ENCODE measurements at regions not wholly inside any gene's neighbourhood (a gene's known extent, or its start where the extent isn't known, plus 50 kb on each side); places are given as distances from the start of the nearest gene placed in this dataset.
"Not testable (repeated sequence)": the region's sequence is repeated elsewhere in the genome, so short reads cannot be mapped to it uniquely, and the experiment has no call there.

DNA sequence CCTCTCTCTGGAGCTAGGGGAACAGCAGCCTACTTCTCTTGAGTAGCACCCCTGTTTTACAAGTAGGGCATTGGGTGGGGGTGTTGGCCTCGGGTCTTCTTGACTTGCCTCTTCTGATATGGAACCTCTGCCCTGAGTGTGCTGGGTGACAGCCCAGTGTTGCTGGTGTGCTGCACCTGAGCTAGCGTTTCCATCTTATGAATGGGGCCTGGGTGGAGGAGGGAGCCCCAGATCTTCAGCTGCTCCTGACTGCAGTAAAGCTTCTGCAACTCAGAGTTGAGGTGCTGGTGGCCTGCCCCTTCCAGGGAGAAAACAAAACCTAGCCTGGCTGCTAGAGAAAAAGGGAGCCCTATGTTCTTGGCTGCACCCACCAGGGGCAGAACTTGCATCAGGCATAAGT, 202.5 kb upstream of the SHH start:
- DNase-seq = no peak

DNA sequence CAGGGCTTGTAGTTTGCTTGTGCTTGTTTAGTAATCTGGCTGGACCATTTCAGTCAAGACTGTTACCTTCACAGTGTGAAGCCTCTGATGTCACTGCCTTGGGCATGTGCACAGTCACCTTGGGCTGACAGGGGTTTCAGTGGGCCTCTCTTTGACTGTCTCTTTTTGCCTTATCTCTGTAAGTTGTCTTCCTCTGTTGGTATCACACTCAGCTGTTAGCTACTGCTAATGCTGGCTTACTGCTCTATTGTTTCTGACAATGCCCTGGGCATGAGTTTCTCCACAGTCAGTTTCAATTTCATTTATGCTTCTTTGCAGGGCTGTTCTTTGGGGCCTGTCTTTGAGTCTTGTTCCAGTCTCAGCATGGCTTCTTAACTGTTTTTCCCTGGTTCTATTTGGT, 201.9 kb upstream of the SHH start:
- DNase-seq = no peak

DNA sequence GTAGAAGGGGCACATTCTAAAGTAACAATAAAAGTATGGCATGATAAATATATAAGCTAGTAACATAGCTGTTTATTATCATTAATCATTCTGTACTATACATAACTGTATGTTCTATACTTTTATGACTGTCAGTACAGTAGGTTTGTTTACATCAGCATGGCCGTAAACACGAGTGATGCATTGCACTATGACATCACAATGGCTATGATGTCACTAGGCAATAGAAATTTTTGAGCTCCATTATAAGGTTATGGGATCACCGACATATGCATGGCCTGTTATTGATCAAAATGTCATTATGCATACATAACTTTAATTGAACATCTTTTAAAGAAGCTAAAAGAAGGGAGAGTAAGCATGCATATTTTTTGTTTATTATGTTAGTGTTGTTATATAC, 200.1 kb upstream of the SHH start:
- DNase-seq = no peak

DNA sequence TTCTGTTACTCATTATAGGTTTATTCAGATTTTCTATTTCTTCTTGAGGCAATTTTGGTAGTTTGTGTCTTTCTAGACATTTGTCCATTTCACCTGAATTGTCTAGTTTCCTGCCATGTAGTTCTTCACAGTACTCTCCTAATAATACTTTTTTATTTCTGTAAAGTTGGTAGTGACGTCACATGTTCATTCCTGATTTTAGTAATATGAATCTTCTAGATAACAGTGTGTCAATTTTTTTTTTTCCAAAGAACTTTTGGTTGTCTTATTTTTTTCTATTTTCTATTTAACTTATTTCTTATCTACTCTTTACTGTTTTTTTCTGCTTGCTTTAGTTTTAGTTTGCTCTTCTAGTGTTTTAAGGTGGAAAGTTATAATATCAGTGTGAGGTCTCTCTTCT, 197.3 kb upstream of the SHH start:
- no peak for DNase-seq

DNA sequence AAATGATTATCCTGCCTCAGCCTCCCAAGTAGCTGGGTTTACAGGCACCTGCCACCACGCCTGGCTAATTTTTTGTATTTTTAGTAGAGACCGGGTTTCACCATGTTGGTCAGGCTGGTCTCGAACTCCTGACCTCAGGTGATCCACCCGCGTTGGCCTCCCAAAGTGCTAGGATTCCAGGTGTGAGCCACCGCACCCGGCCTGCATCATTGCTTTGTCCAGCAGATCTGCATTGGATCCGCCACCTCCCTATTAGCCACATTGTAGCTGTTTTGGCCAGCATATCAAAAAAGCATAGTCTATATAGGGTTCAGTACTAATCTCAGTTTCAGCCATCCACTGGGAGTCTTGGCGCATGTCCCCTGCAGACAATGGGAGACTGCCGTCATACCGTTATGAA, 194.6 kb upstream of the SHH start:
- DNase-seq = not testable (repeated sequence)

DNA sequence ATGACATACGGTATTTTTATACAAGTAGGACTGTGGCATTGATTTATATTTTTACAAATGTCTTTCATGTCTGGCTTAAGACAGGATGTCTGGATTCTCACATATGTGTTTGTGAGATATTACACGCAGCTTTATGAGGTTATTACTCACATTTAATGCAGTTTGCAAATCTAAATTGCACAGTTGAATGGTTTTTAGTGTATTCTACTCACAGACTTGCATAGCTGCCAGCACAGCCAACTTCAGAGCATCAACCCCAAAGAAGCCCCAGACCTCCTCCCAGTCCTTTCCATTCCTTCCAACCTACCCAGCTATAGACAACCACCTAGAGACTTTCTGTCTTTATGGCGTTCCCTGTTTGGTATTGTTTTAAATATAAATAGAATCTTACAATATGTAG, 193.8 kb upstream of the SHH start:
- DNase-seq = no peak

DNA sequence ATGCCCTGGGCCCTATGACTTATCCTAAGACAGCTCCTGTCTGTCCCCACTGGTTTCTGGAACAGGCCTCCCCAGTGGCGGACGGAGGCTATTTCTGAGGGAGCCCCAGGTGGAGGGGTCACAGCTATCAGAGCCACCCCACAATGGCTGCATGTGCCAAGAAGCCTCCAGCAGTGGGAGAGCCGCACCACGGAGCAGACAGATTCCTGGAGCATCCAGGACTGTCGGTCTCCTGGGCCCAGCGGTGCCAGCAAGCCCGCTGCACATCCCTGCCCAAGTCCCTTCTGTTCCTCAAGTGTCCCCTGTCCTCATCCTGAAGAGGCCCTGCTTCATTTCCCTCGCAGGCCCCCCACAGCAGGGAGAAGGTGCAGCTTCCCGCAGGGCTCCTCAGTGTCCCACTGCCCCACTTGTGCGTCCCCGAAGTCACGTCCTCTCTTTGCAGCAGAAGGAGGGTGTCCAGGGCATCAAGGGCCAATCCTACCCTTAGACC, 193.0 kb upstream of the SHH start:
- no peak for DNase-seq

DNA sequence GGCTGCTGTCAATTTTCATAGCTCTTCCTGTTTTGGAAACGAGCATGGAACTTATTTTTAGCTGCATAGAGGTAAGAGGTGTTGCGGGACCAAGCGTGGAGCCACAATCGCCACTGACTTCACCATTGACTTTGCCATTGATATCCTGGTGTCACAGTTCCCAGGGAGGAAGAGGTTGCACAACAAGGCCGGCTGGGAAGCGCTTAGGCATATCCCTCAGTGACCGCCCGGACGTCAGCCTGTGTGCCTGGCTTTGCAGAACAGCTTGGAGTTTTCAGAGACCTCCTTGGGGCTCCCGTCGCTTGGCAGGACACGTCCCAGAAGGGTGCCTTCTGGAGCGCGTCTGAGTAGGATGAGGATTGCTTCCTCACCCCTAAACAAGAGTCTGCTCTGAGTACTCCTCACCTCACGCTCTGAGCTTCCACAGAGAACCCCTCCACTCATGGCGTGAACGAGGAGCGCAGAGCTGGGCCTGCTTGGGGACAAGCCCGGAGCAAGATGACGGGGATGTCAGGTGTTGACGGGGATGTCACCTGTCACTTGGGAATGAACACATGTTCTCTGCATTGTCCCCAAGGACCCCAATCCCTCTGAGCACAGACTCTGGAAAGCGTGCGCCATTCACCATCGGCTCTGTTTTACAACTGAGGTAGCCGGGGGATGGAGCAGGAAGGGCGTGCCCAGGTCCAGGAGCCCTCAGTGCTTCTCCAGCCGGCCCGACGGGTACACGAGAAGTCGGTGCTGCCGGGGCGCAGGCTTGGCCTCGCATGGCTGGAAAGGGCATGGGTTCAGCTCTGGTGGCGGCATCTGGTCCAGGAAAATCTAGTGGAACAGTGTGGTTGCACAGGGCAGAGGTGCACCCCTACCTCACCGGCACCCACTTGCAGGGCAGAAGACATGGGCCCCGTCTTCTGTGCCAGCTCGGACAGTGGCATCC, 192.3 kb upstream of the SHH start:
- DNase-seq = no peak

DNA sequence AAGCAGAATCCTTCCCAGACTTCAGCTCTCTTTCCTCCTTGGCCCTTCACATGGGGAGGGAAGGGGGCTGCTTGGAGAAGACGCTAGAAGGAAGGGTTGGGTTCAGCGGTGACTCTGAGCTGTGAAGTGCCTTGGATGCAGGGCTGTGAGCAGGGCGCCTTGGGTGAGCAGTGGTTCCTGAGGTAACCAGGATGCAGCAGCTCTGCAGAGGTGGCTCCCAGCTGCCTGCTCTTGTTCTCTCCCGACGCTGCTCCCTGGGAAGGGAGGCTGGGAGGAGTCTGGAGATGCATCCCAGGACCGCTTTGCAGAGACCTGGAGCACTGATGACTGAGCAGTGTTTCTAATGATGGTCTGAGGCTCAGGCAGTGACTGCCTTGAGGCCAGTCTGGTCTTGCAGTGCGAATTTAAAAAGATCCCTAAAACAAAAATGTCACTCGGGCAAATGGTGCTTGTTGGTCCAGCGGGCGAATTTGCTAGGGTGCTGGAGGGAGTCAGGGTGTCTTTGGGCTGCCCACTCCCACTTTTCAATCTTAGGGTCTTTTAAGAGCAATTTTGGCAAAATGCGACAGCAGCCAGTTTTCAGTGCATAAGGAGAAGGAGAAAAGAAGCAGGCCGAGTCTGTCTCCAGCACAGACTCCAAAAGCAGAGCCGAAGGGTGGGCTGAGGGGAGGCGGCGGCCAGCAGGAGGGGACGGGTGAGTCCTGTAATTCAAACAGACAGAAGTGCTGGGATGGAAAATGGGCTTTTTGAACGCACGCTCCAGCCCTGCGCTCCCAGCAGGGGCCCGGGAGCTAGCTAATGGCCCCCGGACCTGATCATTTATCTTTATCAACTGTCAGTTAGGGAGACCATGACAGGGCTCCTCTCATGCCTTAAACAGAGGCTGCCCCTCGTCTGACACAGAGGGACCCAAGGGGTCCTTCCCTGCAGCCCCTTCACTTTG, 191.2 kb upstream of the SHH start:
- DNase-seq = no peak

DNA sequence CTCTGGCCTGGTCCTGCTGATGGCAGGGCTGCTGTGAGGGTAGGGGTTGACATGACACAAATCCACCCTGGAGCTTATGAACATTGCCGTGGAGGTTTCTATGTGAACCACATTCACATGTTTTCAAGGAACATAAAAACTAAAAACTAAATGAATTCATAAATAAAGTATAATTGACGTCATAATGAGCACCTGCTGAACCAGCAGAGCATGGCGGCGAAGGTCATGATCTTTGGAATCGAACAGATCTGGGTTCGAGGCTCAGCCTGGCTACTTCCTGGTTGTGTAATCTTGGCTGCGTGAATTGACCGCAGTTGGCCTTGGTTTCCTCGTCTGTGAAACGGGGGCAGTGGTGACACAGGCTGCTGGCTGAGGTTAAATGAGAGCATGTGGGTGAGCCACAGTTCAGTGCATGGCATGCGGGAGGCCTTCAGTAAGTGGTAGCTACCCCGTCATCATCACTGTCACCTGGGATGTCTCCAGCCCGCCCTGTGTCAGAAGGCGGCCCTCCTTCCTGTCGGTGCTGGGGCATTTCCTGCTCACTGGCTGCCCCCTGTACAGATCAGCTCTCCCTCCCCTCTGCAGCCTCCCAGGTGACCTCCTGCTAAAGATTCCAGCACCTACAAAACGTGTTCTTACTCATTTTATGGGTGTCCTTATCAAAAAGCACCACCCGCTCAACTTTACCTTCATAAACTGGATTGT, 190.3 kb upstream of the SHH start:
- no peak for DNase-seq

DNA sequence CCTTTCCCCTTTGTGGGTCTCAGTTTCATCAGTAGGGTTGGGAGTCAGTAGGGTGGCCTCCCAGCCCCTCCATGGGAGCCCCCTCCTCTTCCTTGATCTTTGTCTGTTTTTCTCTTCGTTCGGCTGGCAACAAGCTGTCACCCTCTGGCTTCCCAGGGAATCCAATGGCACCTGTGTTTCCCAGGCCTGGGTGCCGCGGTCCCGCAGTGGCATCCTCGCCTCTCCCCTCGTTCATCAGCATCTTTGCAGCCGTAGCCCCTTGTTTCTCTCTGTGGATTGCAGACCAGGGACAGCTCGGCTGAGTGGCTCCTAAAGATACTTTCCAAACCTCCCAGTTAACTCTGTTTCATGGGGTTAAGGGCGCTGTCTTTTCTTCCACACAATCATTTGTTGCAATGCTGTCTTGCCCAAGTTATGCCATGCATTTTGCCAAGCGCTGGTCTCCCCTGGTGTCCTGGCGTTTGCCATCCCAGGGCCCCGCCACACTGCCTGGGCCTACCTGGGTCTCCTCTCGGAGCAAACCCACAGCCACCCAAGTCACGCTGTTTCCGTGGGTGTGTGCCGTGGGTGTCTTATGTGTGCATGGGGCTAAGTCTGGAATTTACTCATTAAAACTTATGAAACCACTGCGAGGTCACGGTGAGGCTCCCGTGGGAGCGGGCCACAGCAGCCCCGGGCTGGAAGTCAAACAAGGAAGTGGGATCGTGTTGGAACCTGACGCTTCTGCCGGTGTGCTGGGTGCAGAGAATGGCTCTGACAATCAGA, 189.4 kb upstream of the SHH start:
- DNase-seq = no peak

DNA sequence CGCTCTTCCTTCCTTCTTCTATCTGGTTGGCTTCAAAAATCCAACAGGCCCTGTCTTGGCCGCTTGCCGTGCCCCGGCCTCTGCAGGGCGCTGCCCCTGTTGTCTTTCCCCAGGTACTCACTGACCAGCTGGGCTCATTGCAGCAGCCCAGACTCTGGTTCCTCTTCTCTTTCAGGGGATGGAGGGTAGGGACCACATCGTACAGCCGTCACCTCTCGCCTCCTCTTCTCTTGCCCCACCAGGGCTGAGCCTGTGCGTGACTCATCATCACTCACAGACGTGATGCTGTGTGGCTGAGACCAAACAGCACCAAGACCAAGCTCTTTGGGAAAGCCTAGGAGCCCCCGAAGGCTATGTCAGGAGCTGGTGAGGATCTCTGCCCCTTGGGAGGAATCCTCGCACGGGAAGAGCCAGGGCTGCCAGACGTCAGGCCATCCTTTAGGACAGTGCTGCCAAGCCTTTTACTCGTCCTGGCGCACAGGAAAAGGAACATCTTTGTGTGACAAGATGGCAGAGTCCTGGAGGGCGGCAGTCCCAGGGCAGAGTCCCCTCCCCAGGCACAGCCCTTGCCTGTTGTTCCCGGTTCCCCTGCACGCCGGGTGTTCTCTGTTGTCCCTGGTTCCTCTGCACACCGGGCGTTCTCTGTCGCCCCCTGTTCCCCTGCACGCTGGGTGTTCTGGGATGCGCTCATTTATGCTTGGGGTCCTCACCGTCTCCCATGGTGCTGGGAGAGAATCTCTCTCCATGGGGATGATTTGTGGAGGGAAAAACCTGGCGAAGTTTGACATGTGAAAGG, 188.5 kb upstream of the SHH start:
- DNase-seq = no peak

DNA sequence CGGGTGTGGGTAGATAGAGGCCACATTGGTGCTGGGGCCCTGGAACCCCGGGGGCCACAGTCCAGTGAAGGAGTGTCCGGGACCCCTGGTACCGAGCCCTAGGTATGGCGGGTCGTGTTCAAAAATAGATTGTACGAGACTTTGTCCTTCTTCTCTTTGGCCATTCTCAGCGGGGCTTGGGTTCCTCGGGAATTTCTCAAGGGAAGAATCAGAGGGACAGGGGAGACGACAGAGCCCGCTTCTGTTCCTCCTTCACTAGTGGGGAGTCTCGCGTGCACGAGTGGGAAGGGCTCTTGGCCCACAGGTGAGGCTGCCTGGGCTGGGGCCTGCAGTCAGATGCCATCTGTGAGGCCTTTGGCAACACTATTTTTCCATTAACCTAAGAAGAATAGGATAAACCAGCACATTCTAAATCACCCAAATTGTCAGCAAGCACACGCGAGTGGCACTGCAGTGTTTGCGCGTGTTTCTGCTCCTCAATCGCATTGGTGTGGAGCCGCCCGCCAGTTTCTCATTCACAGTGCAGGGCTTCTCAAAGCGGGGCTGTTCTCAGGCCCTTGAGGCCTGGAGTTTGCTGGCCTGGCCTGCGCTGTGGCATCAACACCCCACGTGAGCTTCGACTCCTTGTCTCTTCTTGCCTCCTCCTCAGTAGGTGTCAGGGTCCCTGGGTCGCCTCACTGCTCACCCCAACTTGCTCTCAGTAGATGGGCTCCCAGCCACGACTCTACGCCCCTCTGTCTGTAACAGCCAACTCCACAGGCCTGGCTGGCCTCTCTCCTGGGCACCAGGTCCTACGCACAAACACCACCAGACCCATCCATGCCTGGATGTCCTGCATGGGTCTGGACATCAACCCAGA, 187.6 kb upstream of the SHH start:
- no peak for DNase-seq

DNA sequence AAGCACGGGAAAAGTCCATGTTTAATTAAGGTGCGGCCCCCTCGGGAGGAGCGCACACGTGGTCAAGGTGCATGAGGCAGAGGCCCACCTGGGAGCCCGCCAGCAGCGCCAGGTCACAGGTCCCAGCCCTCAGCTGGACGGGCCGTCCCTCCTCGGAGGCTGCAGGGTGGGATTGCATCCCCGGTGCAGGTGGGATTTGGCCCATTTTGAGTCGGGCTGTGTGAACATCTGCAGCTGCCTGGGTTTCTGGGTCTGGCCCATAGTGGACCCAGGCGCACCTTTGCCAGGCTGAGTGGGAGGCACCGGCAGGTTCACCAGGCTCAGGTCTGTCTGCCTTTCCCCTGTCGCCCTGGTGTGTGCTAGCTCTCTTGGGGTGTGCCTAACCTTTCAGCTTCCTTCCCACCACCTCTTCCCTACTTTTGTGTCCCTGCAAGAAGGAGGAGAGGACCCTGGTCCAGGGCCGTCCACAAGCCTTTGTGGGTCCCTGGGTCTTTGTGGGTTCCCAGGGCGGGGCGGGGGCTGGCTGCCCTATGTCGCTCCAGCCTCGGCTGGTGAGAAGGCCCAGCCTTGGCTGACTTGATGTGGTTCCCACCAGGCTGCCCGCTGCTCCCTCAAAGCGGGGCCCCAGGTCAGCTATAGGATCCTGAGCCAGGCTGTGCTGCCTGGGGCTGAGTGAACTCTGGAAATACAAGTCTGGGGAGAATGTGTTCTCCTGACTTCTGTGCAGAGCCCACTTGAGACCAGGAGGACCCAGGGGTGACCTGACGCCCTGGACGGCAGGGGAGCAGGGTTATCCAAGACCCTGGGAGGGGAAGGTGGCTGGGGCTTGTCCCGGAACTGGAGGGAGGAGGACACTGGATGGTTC, 186.7 kb upstream of the SHH start:
- no peak for DNase-seq

DNA sequence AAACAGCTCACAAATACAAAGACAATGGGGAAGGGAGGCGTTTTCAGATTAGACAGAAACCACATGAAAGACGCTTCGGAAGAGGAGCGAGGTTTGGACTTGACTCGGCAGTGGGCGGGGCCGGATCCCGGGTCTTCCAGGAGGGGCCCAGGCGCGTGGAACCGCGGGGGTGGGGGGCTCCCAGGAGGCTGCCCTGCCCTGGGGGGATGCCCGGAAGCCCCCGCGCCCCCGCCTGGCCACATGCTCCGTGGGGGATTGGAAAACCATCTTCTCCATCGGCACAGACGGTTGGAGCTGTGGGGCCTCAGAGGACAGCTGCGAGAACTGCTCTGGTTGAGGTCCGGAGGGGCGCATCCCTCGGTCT, 186.0 kb upstream of the SHH start:
- no peak for DNase-seq

DNA sequence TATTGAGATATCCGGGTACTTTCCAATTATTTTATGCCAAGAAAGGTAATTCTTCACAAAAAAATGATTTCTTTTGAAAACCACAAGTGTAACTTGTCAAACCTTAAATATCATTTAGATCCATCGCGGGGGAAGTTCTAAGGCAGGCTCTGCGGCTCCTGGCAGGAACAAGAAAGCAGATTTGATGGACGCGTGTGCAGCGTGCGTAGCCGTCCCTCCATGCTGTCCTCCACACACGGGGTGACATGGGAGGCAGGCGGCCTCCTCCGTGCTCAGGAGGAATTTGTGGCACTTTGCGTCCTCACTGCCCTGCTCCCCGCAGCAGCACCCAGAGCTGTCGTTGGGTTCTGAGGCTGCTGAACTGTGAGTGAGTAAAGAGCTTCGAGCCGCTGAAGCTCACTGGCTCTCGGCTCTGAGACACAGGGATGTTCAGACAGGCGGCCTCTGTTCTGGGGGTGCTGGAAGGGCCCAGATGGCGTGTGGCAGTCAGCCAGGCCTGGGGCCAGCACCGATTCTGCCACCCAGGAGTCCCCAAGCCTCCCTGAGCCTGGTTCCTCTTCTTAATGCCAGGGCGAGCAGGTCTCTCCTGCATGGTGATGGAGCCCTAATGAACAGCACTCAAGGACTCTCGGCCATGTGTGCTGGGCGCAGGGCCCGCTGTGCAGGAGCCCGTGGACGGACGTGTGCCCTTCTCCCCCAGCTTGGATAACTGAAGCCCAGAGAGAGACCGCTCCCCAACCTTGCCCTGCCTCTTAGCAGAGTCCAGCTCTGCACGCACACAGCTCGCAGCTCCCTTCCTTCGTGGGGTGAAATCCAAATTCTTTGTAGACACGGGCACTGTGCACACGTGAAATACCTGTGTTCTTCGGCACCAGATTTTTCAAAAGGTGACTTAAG, 185.4 kb upstream of the SHH start:
- DNase-seq = no peak

DNA sequence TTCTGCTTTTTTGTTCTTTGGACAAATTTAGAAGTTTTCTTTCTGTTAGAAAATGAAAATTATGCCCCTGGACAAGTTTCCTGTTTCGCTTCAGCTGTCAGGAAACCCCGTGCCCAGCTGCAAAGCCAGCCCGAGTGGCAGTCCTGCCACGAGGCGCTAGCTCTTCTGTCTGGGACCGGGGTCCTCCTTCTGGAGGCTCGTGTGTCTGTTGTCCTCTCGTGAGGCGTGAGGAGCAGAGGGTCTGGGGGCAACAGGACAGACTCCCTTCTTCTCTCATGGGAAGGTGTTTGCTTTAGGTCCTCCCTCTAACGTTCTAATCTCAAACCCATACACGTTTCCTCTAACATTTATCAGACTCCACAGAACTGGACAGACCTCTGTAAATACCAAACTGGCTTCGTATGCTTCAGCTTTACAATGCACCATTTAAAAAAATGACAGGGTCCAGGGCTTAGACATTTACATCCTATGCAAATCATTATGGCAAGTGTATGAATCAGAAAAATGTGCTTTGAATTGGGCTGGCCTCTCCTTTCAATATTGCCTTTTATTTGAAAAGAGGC, 184.5 kb upstream of the SHH start:
- no peak for DNase-seq

All from muscle of arm (tissue), 1 donor.